Bronchial epithelial cell (primary cell): ENCODE measurements at regions not wholly inside any gene's neighbourhood (a gene's known extent, or its start where the extent isn't known, plus 50 kb on each side); places are given as distances from the start of the nearest gene placed in this dataset.

Source experiments
- DNase-seq: peaks from one replicate; pipeline ENCODE4 v3.0.0-alpha.2; 2010; ENCODE audit warnings: low read depth
- FAIRE-seq: peaks from 2 replicates; lab custom pipeline; 2011; peaks lifted over from hg19 to GRCh38; lab: Jason Lieb, UNC
- H3K27me3 ChIP-seq: 2 replicates; pipeline ENCODE4 v1.5.1; 2011; ENCODE audit warnings: low read length; ENCODE audit not compliant: control insufficient read depth, insufficient read depth
- H3K36me3 ChIP-seq: 2 replicates; pipeline ENCODE4 v1.5.1; 2011; ENCODE audit warnings: low read length; ENCODE audit not compliant: control insufficient read depth, insufficient read depth
- H3K4me3 ChIP-seq: 2 replicates; pipeline ENCODE4 v1.5.1; 2011; ENCODE audit warnings: mild to moderate bottlenecking, low read depth, low read length, control low read depth
- CTCF ChIP-seq: IDR thresholded peaks from 2 replicates; pipeline ENCODE4 v1.5.1; 2011; ENCODE audit warnings: mild to moderate bottlenecking, moderate library complexity, low read length, control low read depth, inconsistent platforms; ENCODE audit not compliant: insufficient read depth, severe bottlenecking

- Histone ChIP-seq H3K27me3 (no peaks in the 10 kb centered on the region), H3K36me3 (no peaks in the 10 kb centered on the region), H3K4me3 (no peak overlapping the region)
- no peak for DNase-seq
- TF ChIP-seq CTCF = no peak
- FAIRE-seq = no peak
Measured at GRCh38 chr11:98800696-98801095, 220.1 kb upstream of the CNTN5 start.

GRCh38 chr11:98828986-98829708 lies 191.6 kb upstream of the CNTN5 start:
- FAIRE-seq (no peak), DNase-seq (no peak)
- no peak overlapping the region for H3K4me3 ChIP-seq
- H3K27me3 ChIP-seq = no peaks in the 10 kb centered on the region
- no peaks in the 10 kb centered on the region for H3K36me3 ChIP-seq
- TF ChIP-seq CTCF = no peak

GRCh38 chr11:98829971-98830370 lies 190.8 kb upstream of the CNTN5 start:
- DNase-seq (no peak), FAIRE-seq (no peak)
- TF ChIP-seq CTCF = no peak
- Histone ChIP-seq H3K4me3 (no peak overlapping the region), H3K36me3 (no peaks in the 10 kb centered on the region), H3K27me3 (no peaks in the 10 kb centered on the region)

GRCh38 chr11:98834776-98835175 lies 186.0 kb upstream of the CNTN5 start:
- TF ChIP-seq CTCF = no peak
- no peak for DNase-seq
- Histone ChIP-seq H3K27me3 (no peaks in the 10 kb centered on the region), H3K4me3 (no peak overlapping the region), H3K36me3 (no peaks in the 10 kb centered on the region)
- FAIRE-seq = no peak

DNA sequence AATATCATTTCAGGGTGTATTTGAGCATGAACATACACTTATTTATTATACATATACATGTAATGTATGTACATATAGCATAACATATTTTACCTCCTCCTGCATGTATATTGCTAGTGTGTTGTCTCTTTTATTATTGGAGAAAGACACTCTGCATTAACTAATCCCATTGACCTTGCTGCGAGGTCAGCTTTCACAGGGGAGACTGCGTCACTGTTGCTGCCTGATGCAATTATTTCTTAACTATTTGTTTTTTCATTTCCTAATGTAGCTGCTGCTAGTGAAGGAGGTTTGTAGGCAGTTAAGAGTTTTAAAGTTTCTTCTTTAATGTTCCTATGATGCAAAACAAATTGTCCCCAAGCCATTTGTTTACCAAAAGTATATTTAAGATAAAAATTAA lies 185.4 kb upstream of the CNTN5 start:
- Histone ChIP-seq H3K4me3 (no peak overlapping the region), H3K36me3 (no peaks in the 10 kb centered on the region), H3K27me3 (no peaks in the 10 kb centered on the region)
- FAIRE-seq = no peak
- TF ChIP-seq CTCF = no peak
- DNase-seq = no peak

- DNase-seq (no peak), FAIRE-seq (no peak)
- Histone ChIP-seq H3K4me3 (no peak overlapping the region), H3K27me3 (no peaks in the 10 kb centered on the region), H3K36me3 (no peaks in the 10 kb centered on the region)
- TF ChIP-seq CTCF = no peak
Measured at GRCh38 chr11:98836156-98836555, 184.6 kb upstream of the CNTN5 start.
